ENCODE measurements at regions not wholly inside any gene's neighbourhood (a gene's known extent, or its start where the extent isn't known, plus 50 kb on each side); places are given as distances from the start of the nearest gene placed in this dataset.

- no peak for TF ChIP-seq CTCF (conservative IDR thresholded peaks at IDR 0.05)
- H3K27ac ChIP-seq, result no peak overlapping the region
Measured at GRCh38 chr3:82259994-82260393, 498.5 kb upstream of the GBE1 start.

GRCh38 chr3:82240322-82240721, 478.9 kb upstream of the GBE1 start:
- no peak for TF ChIP-seq CTCF (conservative IDR thresholded peaks at IDR 0.05)
- H3K27ac ChIP-seq, result no peak overlapping the region

GRCh38 chr3:82236257-82236656, 474.8 kb upstream of the GBE1 start:
- H3K27ac ChIP-seq, result no peak overlapping the region
- TF ChIP-seq CTCF (conservative IDR thresholded peaks at IDR 0.05), result no peak

- no peak for TF ChIP-seq CTCF (conservative IDR thresholded peaks at IDR 0.05)
- H3K27ac ChIP-seq, result no peak overlapping the region
Measured at GRCh38 chr3:82229397-82229796, 468.0 kb upstream of the GBE1 start.

GRCh38 chr3:82224661-82225060, 463.2 kb upstream of the GBE1 start:
- no peak for TF ChIP-seq CTCF (conservative IDR thresholded peaks at IDR 0.05)
- H3K27ac ChIP-seq, result no peak overlapping the region

- H3K27ac ChIP-seq, result no peak overlapping the region
Measured at GRCh38 chr3:82222401-82222800, 461.0 kb upstream of the GBE1 start.

GRCh38 chr3:82217571-82217970, 456.1 kb upstream of the GBE1 start:
- TF ChIP-seq CTCF (conservative IDR thresholded peaks at IDR 0.05), result no peak
- no peak overlapping the region for H3K27ac ChIP-seq

More at GRCh38 chr3:82222401-82222800, 461.0 kb upstream of the GBE1 start:
- TF ChIP-seq CTCF (conservative IDR thresholded peaks at IDR 0.05), result no peak
